ENCODE measurements at regions not wholly inside any gene's neighbourhood (a gene's known extent, or its start where the extent isn't known, plus 50 kb on each side); places are given as distances from the start of the nearest gene placed in this dataset.

DNA sequence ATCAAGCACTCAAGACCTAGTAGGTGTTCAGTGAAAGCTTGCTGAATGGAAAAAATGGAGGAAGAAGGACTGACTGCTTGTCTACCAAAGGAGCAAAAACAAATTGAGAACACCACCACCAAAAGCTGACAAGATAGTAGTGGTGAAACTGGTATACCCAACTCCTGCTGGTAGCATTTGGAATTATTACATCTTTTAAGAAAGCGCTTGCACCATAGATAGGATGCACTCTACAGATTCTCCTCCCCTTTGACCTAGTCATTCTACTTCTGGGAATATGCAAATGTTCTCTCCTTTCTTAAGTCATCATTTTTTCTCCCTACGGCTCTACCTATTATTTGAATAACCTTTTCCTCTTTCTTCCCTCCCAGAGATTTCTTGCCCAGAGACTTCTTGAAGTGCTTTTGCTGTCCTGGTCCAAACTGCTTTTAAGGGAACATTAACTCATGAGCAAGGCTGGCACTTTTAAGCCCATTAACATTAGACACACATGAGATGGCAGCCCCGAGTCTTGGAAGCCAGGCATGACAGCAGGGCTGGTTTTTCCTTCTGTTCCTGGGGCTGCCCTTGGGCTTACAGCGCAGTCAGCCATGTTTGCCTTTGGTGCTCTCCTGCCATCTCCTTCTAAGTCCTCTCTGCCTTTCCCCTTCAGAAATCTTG is 75.0 kb upstream of the TLE3 start:
- Histone ChIP-seq H3K27me3 (ENCODE audit: insufficient read depth, poor library complexity, severe bottlenecking) (no peaks in the 10 kb centered on the region), H3K27ac (replicated peaks) (no peak overlapping the region), H3K4me3 (replicated peaks; ENCODE audit: insufficient read depth, low read length) (no peak overlapping the region)
- DNase-seq (ENCODE audit: low read depth in 1 of 2, low spot score in 1 of 2), result no peak
- TF ChIP-seq, protein P1, sequence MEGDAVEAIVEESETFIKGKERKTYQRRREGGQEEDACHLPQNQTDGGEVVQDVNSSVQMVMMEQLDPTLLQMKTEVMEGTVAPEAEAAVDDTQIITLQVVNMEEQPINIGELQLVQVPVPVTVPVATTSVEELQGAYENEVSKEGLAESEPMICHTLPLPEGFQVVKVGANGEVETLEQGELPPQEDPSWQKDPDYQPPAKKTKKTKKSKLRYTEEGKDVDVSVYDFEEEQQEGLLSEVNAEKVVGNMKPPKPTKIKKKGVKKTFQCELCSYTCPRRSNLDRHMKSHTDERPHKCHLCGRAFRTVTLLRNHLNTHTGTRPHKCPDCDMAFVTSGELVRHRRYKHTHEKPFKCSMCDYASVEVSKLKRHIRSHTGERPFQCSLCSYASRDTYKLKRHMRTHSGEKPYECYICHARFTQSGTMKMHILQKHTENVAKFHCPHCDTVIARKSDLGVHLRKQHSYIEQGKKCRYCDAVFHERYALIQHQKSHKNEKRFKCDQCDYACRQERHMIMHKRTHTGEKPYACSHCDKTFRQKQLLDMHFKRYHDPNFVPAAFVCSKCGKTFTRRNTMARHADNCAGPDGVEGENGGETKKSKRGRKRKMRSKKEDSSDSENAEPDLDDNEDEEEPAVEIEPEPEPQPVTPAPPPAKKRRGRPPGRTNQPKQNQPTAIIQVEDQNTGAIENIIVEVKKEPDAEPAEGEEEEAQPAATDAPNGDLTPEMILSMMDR (IDR thresholded peaks at IDR 0.05; ENCODE audit: insufficient read depth, low read length), result no peak
- TF ChIP-seq SPI1 (IDR thresholded peaks at IDR 0.05; ENCODE audit: borderline replicate concordance, low read depth) (no peak), GABPA (IDR thresholded peaks at IDR 0.05; ENCODE audit: low read depth) (no peak), POLR2AphosphoS5 (IDR thresholded peaks at IDR 0.05; ENCODE audit: low read depth) (no peak)
- TF ChIP-seq, protein P2, sequence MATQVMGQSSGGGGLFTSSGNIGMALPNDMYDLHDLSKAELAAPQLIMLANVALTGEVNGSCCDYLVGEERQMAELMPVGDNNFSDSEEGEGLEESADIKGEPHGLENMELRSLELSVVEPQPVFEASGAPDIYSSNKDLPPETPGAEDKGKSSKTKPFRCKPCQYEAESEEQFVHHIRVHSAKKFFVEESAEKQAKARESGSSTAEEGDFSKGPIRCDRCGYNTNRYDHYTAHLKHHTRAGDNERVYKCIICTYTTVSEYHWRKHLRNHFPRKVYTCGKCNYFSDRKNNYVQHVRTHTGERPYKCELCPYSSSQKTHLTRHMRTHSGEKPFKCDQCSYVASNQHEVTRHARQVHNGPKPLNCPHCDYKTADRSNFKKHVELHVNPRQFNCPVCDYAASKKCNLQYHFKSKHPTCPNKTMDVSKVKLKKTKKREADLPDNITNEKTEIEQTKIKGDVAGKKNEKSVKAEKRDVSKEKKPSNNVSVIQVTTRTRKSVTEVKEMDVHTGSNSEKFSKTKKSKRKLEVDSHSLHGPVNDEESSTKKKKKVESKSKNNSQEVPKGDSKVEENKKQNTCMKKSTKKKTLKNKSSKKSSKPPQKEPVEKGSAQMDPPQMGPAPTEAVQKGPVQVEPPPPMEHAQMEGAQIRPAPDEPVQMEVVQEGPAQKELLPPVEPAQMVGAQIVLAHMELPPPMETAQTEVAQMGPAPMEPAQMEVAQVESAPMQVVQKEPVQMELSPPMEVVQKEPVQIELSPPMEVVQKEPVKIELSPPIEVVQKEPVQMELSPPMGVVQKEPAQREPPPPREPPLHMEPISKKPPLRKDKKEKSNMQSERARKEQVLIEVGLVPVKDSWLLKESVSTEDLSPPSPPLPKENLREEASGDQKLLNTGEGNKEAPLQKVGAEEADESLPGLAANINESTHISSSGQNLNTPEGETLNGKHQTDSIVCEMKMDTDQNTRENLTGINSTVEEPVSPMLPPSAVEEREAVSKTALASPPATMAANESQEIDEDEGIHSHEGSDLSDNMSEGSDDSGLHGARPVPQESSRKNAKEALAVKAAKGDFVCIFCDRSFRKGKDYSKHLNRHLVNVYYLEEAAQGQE (IDR thresholded peaks at IDR 0.05; ENCODE audit: insufficient replicate concordance, low read depth), result no peak

DNA sequence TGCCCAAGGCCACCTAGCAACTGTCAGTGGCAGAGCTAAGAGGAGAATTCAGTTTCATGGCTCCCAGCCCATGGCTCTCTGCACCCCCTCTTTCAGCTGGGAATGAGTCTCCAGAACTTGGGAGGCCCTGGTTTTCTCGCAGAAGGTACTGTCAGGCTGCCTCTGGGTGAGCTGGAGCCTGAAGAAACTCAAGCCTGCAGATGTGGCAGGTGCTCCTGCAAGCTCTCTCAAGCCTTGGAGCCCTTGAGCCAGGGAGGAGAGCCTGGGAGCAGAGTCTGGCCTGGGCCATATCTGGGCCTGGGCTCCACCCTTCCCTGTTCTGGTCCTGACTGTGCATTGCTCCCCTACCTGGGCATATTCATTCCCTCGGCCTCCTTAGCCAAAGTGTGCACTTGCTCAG is 74.4 kb upstream of the TLE3 start:
- DNase-seq (ENCODE audit: low read depth in 1 of 2, low spot score in 1 of 2), result no peak
- Histone ChIP-seq H3K27ac (replicated peaks) (no peak overlapping the region), H3K4me3 (replicated peaks; ENCODE audit: insufficient read depth, low read length) (no peak overlapping the region), H3K27me3 (ENCODE audit: insufficient read depth, poor library complexity, severe bottlenecking) (no peaks in the 10 kb centered on the region)
- TF ChIP-seq SPI1 (IDR thresholded peaks at IDR 0.05; ENCODE audit: borderline replicate concordance, low read depth) (no peak), POLR2AphosphoS5 (IDR thresholded peaks at IDR 0.05; ENCODE audit: low read depth) (no peak), GABPA (IDR thresholded peaks at IDR 0.05; ENCODE audit: low read depth) (no peak)
- TF ChIP-seq, protein P1 (IDR thresholded peaks at IDR 0.05; ENCODE audit: insufficient read depth, low read length), result no peak
- TF ChIP-seq, protein P2 (IDR thresholded peaks at IDR 0.05; ENCODE audit: insufficient replicate concordance, low read depth), result no peak

DNA sequence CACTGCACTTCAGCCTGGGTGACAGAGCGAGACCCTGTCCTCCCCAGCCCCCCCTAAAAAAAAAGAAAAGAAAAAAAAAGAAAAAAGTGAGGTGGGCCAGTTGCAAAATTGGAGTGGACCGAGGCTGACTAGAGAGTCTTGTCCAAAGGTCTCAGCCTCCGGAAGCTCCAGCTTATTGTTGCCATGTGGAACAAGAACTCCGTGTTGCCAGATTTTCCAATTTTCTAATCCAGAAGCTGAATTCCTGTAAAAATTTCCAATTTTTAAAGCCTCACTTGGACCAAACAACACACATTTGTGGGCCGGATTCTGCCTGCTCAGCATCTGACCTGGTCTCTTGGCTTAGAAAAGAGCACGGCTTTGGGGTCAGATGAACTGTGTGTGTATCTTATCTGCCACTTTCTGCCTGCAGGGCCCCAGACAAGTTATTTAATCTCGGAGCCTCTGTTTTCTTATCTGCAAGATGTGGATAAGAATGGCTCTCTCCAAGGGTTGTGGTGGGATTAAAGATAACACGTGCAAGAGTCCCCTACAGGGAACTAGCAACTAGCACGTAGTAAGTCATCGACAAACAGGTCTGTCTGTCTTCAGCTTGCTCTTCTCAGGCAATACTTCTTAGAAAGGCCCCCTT is 73.7 kb upstream of the TLE3 start:
- no peak overlapping the region for H3K27ac ChIP-seq (replicated peaks)
- no peak for TF ChIP-seq GABPA (IDR thresholded peaks at IDR 0.05; ENCODE audit: low read depth)
- TF ChIP-seq POLR2AphosphoS5 (IDR thresholded peaks at IDR 0.05; ENCODE audit: low read depth), result no peak
- TF ChIP-seq, protein P2 (IDR thresholded peaks at IDR 0.05; ENCODE audit: insufficient replicate concordance, low read depth), result no peak
- TF ChIP-seq, protein P1 (IDR thresholded peaks at IDR 0.05; ENCODE audit: insufficient read depth, low read length), result no peak
- no peak for TF ChIP-seq SPI1 (IDR thresholded peaks at IDR 0.05; ENCODE audit: borderline replicate concordance, low read depth)
- no peak overlapping the region for H3K4me3 ChIP-seq (replicated peaks; ENCODE audit: insufficient read depth, low read length)
- no peak for DNase-seq (ENCODE audit: low read depth in 1 of 2, low spot score in 1 of 2)
- H3K27me3 ChIP-seq (ENCODE audit: insufficient read depth, poor library complexity, severe bottlenecking), result no peaks in the 10 kb centered on the region
